HG03558 (cell line): ENCODE measurements at regions not wholly inside any gene's neighbourhood (a gene's known extent, or its start where the extent isn't known, plus 50 kb on each side); places are given as distances from the start of the nearest gene placed in this dataset.

Experiments
- ATAC-seq: cut with Tn5 transposase; IDR thresholded peaks from one replicate; pipeline ENCODE4 v1.9.1; 2021; ENCODE audit warnings: moderate number of reproducible peaks; ENCODE audit not compliant: unreplicated experiment; ENCODE audit errors: extremely low read depth

DNA sequence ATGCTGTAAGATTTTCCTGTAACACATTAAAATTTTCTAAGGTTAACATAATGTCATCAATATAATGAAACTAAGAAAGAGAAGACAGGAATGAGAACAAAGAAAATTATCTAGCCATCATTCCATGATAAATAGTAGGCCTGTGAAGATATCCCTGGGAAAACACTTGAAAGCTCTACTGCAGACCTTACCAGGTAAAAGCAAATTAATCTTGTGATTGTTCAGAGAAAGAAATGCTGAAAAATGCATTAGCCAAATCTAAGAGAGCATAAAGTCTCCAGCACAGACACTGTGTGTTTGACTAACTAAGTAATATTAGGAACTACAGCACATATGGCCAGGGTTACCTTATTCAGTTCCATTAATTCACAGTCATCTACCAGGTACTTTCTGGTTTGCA is 628.3 kb upstream of the GRAMD2B start:
- ATAC-seq = no peak

DNA sequence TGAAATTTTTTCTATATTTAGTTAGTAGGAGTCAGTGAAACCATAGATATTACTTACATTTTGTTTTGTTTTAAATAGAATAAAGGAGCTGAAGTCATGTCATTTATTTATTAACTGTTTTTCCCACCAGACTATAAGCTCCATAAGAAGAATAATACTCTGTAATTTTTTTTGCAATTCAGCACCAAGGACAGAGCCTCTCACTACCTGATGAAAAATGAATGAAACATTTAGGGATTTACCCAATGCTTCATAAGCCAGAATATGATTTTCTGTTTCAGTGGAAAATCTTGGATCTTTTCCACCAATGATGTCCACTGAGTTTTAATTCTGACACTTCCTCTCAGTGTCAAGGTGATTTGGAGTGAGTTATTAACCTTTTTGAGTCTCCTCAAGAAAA is 624.9 kb upstream of the GRAMD2B start:
- ATAC-seq = no peak

DNA sequence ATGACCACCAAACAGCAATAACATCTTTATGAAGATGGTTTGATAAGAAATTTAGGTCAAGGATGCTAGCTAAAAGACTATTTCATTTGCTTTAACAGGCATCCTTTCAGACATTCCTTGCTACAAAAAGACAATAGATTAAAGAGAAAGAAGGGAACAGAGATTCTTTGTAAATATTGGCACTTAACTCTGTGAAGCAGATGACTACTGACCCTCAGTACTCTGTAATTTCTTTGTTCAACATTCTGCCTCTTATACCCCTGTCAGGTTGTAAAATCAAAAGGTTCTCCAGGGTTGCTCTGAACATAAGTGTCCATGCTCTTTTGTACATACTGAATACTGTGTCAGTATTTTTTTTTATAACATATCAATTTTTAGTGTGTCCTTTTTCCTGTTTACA is 610.6 kb upstream of the GRAMD2B start:
- no peak for ATAC-seq

DNA sequence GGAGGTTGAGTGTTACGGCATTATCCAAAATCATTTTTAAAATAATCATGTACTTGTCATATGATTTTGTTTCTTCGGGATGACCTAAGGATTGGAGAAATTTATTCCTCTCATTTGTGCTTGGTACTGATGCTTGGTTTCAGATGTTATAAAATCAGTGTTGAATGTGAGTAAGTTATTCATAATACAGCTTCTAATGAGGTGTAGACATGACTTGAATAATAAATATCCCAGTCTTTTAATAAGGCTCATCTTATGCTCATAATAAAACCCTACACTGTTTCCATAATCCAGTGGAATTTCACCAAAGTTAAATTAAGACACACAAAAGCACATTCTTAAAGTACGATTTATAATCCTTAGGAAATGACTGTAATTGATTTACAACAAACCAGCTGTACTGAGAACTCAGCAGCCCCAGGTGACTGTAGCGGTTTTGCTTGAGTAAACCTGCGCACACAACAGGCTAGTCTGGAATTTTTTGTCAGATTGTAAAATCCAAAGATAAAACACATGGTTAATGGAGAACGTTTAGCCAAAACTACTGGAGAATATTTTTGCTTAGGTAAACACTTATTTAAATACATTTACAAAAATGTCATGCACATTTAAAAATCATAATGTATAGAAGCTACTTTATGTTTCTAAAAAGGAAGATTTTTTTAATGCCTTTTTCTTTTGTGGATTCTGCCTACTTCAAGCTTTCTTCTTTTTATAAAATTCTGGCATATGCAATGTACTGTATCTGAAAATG is 609.8 kb upstream of the GRAMD2B start:
- no peak for ATAC-seq

DNA sequence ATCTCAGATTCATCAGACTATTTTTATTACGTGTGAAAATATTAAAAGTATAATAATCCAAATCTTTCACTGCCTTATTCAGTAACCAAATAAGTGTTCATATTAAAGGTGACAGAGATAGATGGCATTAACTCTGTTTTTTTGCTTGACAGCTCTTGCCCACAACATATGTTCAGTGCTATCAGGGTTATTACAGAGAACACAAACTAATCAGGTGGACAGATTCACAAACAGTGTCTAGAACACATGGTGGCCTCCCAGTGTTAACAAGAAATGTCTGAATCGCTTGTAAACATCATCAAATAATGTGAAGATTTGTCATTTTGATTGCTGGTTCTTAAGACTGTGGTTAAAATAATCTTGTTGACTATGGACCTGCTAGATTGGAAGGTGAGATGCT is 609.1 kb upstream of the GRAMD2B start:
- ATAC-seq = no peak

DNA sequence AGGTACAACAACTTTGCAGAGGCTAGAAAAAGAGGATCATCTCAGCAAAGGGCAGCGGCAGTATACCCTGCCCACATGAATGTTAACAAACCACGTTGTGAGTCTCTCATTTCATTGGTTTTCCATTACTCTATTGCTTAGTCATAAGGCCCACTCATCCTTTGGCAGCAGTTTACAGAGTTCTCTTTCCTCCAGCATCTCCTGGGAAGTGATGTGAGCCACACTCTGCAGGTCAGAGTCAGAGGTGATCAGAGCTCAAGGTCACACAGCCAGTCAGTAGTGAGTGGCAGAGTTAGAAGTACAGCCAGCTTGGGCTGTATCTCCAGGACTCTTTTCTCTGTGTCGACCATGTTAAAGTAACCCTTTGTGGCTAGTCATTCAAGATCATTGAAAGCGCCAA is 599.6 kb upstream of the GRAMD2B start:
- ATAC-seq = no peak

DNA sequence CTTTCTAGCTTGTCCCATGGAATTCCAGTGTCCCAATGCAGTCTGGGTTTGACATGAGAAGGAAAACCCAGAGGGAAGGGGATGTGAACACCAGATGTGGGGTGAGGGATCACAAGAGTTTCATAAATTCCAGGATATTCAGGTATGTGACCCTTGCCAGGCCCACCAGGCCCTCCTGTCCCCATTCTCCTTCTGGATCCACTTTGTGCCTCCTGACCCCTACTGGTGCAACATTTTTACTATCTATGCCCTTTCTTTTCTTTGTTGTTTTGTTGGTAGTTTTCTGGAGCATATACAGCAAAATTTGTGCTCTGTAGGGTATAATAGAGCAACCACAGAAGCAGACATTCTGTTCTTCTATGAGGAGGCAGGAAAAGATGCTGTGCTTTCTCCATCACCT is 597.0 kb upstream of the GRAMD2B start:
- no peak for ATAC-seq

DNA sequence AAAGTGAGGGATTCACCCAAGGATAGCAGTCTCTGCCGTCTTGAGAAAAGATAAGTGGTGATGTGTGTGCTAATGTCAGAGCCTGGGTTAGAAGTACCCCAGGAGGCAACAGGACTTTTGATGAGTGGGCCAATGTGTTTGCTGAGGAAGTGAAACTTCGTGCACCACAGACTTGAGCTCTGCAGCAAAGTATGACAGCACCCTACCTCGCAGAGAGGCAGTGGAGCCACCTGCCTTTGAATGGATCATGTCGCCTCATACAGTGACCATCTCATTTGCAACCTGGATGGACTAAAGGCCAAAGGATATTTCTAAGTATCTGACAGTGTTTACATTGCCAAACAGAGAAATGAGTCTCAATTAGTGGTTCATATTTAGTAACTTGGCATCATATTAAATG is 593.9 kb upstream of the GRAMD2B start:
- peak; percentile 98 for ATAC-seq

DNA sequence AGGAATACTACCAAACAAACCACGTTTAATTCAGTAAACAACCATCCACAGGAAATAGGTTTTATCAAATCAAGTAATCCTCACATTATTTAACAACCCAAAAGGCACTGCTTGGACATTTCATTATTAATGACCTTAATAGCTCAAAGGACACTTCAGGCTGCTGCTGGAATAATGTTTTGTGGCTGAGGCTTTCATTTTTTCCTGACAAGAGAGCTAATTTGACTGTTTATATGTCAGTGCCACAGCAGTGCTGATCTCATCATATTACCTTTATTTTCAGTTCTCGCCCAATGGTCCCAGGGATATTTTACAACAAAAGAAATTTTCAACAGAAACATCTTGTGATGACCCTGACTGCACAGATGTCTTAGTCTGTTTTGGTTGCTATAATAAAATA is 589.8 kb upstream of the GRAMD2B start:
- no peak for ATAC-seq

DNA sequence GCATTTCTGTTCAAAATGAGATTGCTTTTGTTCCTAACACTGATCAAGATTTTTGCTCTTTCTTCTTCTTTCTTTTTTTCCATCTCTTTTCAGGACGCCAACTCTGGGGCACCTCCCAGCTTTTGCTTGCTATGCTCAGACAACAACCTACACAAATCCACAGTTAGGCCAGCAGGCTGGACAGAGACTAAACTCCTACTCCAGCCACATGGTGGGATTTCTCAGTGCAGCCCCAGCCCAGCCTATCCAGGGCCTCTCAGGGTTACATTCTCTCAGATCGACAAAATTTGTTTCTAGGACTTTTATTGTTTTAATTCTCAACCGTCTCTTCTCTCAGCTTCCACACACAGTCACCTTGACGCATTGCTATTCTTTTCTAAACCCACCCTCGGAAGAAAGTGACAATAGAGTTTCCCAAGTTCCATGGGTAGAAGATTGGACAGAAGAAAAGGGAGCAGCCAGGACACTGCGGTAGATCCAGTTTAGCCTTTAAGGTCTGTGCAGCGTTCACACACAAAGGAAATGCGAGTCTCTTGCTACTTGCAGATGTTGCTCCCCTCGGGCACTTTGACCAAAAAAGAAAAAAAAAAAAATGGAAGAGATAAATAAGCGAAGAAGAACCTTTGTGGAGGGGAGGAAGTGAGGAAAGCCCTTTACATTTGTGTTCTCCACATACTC is 588.6 kb upstream of the GRAMD2B start:
- ATAC-seq = no peak

DNA sequence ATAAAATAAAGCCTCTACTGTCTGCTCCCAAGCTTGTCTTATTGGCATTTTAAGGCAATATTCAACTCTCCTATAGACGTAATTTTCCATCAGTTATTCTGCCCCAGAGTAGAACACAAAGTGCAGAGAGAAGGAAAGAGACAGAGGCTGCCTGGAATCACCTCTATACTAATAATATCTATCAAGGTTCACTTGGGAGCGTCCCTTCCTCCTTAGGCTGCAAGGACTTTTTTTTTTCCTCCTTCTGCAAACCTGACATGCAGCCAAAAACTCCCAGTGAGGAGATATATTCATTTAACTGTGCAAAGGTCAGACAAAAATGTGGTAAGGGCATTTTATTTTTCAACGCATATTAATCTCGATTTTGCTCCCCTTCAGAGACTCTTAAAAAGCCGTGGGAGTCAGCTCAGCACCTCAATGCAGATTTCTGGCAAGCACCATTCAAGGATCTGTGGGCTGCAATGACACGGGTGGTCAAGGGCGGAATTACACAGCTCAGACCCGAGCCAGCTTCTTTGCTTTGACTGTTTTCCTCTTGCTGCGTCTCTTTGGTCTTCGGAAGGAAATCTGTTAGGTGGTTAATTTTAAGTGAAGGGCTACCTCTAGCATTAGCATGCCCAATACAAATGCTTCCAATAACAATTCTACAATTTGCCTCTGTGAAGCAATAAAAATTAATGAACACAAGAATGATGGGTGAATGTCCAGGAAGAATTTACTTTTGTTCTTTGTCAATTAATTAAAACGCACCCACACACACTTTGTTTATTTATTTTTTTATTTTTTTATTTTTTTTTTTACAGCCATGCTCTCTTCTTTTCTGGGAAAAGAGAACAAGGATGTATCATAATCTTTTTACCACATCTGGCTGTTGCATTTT is 587.7 kb upstream of the GRAMD2B start:
- ATAC-seq = no peak

DNA sequence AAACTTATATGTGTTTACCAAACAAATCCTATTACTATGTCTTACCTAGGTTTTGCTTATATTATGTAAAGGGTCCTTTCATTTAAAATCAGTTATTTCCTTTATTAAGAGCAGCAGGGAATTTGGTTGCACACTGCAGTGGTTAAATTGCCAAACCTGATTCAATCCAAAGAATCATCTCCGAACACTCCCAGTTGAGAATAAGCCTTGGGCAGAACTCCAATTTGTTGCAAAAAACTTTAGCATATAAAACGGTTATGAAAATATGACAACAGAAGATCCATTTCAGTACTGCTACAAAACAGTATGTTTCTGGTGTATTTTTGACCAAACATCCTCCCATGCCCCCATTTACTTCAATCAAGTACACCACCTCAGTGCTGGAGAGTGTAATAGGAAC is 587.0 kb upstream of the GRAMD2B start:
- no peak for ATAC-seq

DNA sequence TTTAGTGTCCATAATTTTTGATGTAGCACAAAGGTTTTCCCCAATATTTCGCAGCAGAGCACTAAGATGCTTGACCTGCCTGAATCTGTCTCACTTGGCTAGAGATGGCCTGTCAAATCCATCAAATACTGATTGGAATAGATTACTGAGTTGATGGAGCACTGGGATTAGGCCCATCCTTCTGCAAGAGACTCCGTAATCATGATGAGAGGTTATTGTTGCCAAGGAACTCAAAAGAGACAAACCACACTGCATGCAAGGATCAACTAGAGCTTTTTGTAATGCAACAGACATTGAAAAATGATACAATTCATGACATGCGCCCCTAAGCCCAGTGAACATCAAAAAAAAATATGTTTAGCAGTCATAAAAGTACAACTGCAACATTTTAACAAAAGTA is 585.3 kb upstream of the GRAMD2B start:
- ATAC-seq = no peak

DNA sequence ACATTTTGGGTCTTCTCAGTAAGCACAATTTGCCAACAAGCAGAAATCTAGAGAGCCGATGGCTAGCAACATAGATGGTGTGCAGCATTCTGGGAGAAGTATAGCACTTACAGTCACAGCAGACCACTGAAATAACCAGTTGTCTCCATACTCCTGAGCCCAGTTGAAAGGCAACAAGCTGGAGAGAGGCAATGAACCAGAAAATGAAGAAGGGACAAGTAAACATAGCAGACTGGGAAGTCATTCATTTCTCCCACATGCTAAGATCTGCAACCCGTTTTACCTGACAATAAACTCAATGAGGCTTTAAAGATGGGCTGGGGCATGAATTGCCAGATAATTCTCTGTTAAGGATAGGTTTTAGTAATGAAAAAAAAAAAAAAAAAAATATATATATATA is 575.6 kb upstream of the GRAMD2B start:
- no peak for ATAC-seq

DNA sequence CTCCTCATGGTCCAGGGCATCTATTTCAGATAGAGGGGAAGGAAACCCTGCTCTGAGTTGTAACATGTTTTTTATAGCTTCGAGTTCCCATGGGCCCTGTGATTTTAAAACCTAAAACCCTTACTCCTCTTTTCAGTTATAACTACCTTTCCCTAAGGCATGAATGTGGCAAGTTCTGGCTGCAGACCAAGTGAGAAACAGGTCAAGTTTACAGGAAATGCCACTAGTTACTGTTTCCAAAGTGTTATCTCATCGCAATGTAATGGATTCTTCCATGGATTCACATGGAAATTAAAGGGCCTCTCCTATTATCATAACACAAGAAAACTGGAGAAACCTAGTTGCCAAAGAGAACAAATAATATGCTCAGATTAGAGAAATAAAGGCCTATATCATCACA is 574.5 kb upstream of the GRAMD2B start:
- ATAC-seq = no peak

DNA sequence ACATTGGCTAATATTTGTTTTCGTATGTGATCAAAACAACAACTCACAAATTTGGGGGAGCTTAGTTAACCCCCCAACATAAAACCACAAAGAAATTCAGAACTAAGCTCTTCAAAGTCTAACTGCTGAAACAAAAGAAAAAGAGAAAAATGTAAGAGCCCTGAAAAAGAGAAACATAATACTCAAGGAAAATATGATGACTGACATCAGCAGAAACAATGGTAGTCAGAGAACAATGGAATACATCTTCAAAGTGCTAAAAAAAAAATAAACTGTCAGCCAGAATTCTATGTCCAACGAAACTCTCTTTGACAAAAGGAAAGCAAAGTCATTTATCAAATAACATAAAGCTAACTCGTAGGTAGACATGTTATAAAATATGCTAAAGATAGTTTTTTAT is 566.3 kb upstream of the GRAMD2B start:
- ATAC-seq = no peak

DNA sequence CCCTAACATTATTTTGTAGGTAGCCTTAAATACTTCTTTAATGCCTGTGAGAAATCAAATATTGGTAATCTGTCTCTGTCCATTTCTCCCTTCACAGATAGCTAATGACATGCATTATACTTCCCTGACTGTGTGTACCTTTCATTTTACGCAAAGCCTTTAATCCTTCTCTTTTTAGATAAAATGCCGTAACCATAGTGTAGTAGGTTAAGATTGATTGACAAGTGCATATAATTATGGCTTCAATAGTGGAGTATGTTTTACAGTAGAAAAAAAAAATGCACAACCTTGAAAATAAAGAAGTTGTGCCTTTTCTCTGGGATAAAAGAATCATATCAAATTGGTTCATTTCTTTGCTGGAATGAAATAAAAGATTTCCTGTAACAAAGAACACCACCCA is 559.6 kb upstream of the GRAMD2B start:
- no peak for ATAC-seq

DNA sequence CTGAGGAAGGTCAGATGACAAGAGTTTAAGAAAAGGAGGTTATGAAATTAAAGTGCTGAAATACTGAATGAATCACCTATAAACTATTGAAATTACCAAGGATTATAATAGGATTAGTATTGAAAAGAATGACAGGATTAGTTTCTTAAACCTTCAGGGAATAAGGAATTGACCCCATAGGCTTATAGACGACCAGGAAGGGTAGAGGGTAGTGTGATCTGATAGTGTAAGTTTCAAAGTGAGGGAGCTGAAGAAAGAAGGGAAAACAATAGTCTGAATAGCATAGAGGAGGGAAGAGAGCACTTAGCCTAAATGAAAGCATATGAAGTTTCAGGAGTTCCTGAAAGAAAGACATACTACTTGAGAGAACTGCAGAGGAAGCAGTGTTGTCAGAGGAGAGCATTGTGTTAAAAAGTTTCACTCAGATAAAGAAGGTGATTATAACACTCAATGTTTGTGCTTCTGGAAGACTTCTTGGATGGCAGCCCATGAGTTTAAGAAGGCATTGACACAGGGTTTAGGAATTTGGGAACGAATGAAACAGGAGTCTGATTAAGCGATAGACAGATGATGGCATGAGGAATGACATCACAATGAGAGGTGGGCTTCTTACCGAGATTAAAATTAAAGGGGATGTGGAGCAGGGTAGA is 557.9 kb upstream of the GRAMD2B start:
- no peak for ATAC-seq

DNA sequence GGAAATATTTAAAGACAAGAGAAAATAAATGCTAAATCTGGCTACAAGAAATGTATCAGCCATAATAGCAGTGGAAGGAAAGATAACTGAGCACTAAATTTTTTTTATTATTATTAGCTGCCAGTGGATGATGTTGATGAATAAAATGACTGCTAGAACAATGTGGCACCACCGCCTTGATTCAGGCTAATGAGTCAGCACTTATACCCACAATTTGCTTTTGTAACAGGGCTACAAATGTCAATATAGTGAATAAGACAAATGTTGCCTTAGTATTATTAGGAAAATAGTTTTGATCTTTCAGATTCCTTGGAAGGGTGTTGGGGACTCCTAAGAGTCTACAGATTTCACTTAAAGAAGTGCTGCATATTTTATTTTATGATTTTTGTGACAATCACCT is 555.2 kb upstream of the GRAMD2B start:
- no peak for ATAC-seq

DNA sequence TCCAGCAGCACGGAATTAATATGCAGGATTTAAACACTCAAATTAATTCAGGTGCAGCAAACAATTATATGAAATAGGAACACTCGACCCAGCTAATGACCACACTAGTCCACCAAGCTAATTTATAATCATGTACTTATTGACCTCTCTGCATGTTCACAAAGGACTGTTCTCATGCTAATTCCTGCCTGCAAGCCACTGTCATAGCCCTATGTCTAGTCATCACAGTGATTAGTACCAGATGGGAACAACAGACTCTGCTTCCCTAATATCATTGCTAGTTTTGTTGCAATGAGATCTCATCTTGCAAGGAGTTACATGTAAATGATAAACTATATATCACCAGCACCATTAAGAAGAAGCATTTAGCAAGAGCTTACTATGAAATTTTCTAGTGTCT is 553.0 kb upstream of the GRAMD2B start:
- no peak for ATAC-seq

DNA sequence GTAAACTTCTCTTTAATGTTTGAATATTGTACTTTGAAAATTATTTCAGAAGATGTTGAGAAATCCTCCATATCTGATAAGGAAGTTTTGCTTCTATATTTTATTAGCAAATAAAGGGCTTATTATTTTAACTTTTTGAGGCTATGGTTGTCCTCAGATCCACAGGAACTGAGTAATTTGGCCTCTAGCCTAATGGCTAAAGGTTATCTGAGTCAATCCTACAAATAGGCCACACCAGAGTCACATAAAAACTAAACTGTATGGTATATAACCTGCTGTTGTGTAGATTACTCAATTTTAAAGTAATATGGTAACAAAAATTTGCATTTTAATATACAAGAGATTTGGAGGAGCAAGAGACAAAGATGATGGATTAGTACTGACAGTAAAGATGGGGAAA is 549.2 kb upstream of the GRAMD2B start:
- ATAC-seq = no peak
